WERI-Rb-1 (cell line): ENCODE measurements at regions not wholly inside any gene's neighbourhood (a gene's known extent, or its start where the extent isn't known, plus 50 kb on each side); places are given as distances from the start of the nearest gene placed in this dataset.

ENCODE experiments used
- DNase-seq: peaks from one replicate; pipeline ENCODE4 v3.0.0-alpha.2; 2020
- H3K27ac ChIP-seq: fragments of 250-450 bp; sonication (Bioruptor Pico); 2 replicates; pipeline ENCODE4 v1.5.1; 2020; ENCODE audit warnings: mild to moderate bottlenecking, moderate library complexity
- H3K27me3 ChIP-seq: fragments of 250-450 bp; sonication (Bioruptor Pico); 2 replicates; pipeline ENCODE4 v1.5.1; 2021; ENCODE audit warnings: mild to moderate bottlenecking, low read depth, moderate library complexity; ENCODE audit not compliant: insufficient read depth, severe bottlenecking
- H3K36me3 ChIP-seq: fragments of 250-450 bp; sonication (Bioruptor Pico); 2 replicates; pipeline ENCODE4 v1.5.1; 2020; ENCODE audit warnings: mild to moderate bottlenecking, moderate library complexity
- H3K4me3 ChIP-seq: 2 replicates; pipeline ENCODE4 v1.5.1; 2011; ENCODE audit warnings: low read depth, mild to moderate bottlenecking, control low read depth, low read length
- H3K9me3 ChIP-seq: fragments of 250-450 bp; sonication (Bioruptor Pico); 2 replicates; pipeline ENCODE4 v1.5.1; 2021; ENCODE audit warnings: mild to moderate bottlenecking, moderate library complexity; ENCODE audit not compliant: severe bottlenecking
- CTCF ChIP-seq: IDR thresholded peaks from 2 replicates; pipeline ENCODE4 v1.5.1; 2011; ENCODE audit warnings: low read depth, mild to moderate bottlenecking, control low read depth, inconsistent platforms, low read length

- H3K4me3 ChIP-seq = no peak overlapping the region
- H3K27me3 ChIP-seq = no peaks in the 10 kb centered on the region
- no peaks in the 10 kb centered on the region for H3K36me3 ChIP-seq
- H3K27ac ChIP-seq = no peak overlapping the region
- no peak for DNase-seq
- no peak for TF ChIP-seq CTCF
- peaks cover 2% of the 10 kb centered on the region for H3K9me3 ChIP-seq
These were observed 146.2 kb upstream of the SMLR1 start for GRCh38 chr6:130681028-130681427.

GRCh38 chr6:130682066-130682465, 145.1 kb upstream of the SMLR1 start:
- H3K36me3 ChIP-seq = no peaks in the 10 kb centered on the region
- no peak for TF ChIP-seq CTCF
- H3K27ac ChIP-seq = no peak overlapping the region
- H3K9me3 ChIP-seq = peaks cover 2% of the 10 kb centered on the region
- H3K27me3 ChIP-seq = no peaks in the 10 kb centered on the region
- H3K4me3 ChIP-seq = no peak overlapping the region
- DNase-seq = no peak

- DNase-seq = no peak
- no peak overlapping the region for H3K4me3 ChIP-seq
- H3K27ac ChIP-seq = no peak overlapping the region
- no peaks in the 10 kb centered on the region for H3K36me3 ChIP-seq
- no peak for TF ChIP-seq CTCF
- H3K27me3 ChIP-seq = no peaks in the 10 kb centered on the region
- no peaks in the 10 kb centered on the region for H3K9me3 ChIP-seq
These were observed 143.3 kb upstream of the SMLR1 start for GRCh38 chr6:130683761-130684517.

- TF ChIP-seq CTCF = no peak
- Histone ChIP-seq H3K9me3 (no peaks in the 10 kb centered on the region), H3K27ac (no peak overlapping the region), H3K27me3 (no peaks in the 10 kb centered on the region), H3K36me3 (no peaks in the 10 kb centered on the region), H3K4me3 (no peak overlapping the region)
- DNase-seq = no peak
These were observed 134.5 kb upstream of the SMLR1 start for GRCh38 chr6:130692659-130693058.

- no peak for TF ChIP-seq CTCF
- Histone ChIP-seq H3K27me3 (no peaks in the 10 kb centered on the region), H3K36me3 (no peaks in the 10 kb centered on the region)
These were observed 133.3 kb upstream of the SMLR1 start for GRCh38 chr6:130693944-130694343.

GRCh38 chr6:130694606-130695005, 132.6 kb upstream of the SMLR1 start:
- H3K9me3 ChIP-seq = no peaks in the 10 kb centered on the region
- H3K4me3 ChIP-seq = no peak overlapping the region
- no peaks in the 10 kb centered on the region for H3K27me3 ChIP-seq
- no peaks in the 10 kb centered on the region for H3K36me3 ChIP-seq
- DNase-seq = no peak
- no peak overlapping the region for H3K27ac ChIP-seq
- no peak for TF ChIP-seq CTCF

More at GRCh38 chr6:130693944-130694343, 133.3 kb upstream of the SMLR1 start:
- DNase-seq = no peak
- no peak overlapping the region for H3K4me3 ChIP-seq
- H3K9me3 ChIP-seq = no peaks in the 10 kb centered on the region
- no peak overlapping the region for H3K27ac ChIP-seq
